Esophagus squamous epithelium (tissue), 4 donors: ENCODE measurements at regions not wholly inside any gene's neighbourhood (a gene's known extent, or its start where the extent isn't known, plus 50 kb on each side); places are given as distances from the start of the nearest gene placed in this dataset.

ENCODE experiments used
- POLR2A ChIP-seq, 4 donors: fragments of 450-650 bp; IDR thresholded peaks; one replicate each; pipeline ENCODE4 v1.6.1; 2017; ENCODE audit warnings: antibody characterized with exemption in 4 of 4, mild to moderate bottlenecking in 4 of 4, moderate library complexity in 3 of 4
- TF ChIP-seq, protein P1 (sequence below), 6 experiments: fragments of 450-650 bp in 4 of 6; fragments of 200-600 bp in 2 of 6; sonication (generic) in 2 of 6; IDR thresholded peaks; one replicate each; pipeline ENCODE4 v1.5.1; 2016 to 2019; ENCODE audit warnings: antibody characterized with exemption in 6 of 6, mild to moderate bottlenecking in 4 of 6, moderate library complexity in 4 of 6

DNA sequence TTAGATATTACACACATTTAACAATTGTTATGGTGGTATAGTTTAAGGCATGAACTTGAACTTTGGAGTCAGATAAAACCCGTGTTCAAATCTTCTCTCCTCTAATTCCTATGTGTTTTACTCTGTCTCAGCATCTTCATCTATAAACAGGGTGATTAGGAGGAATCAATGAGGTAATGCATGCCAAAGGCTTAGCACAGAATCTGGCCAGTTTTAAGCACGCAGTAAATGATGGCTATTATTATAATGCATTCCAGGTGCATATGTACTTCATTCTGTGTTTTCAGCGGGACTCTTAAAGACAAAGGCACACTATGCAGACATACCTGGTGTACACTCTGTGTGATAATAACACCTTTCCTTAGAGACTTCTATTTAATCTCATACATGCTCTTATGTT lies 88.0 kb upstream of the FRY start:
- TF ChIP-seq, protein P1, sequence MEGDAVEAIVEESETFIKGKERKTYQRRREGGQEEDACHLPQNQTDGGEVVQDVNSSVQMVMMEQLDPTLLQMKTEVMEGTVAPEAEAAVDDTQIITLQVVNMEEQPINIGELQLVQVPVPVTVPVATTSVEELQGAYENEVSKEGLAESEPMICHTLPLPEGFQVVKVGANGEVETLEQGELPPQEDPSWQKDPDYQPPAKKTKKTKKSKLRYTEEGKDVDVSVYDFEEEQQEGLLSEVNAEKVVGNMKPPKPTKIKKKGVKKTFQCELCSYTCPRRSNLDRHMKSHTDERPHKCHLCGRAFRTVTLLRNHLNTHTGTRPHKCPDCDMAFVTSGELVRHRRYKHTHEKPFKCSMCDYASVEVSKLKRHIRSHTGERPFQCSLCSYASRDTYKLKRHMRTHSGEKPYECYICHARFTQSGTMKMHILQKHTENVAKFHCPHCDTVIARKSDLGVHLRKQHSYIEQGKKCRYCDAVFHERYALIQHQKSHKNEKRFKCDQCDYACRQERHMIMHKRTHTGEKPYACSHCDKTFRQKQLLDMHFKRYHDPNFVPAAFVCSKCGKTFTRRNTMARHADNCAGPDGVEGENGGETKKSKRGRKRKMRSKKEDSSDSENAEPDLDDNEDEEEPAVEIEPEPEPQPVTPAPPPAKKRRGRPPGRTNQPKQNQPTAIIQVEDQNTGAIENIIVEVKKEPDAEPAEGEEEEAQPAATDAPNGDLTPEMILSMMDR (IDR thresholded peaks at IDR 0.05): no peak
- TF ChIP-seq POLR2A (IDR thresholded peaks at IDR 0.05): no peak
